NCI-H2081 (cell line): ENCODE measurements at regions not wholly inside any gene's neighbourhood (a gene's known extent, or its start where the extent isn't known, plus 50 kb on each side); places are given as distances from the start of the nearest gene placed in this dataset.
"Not testable (repeated sequence)": the region's sequence is repeated elsewhere in the genome, so short reads cannot be mapped to it uniquely, and the experiment has no call there.

ENCODE experiments used
- DNase-seq, 2 experiments: peaks; one replicate each; lab custom pipeline; 2025; lab: John Stamatoyannopoulos, UW

- DNase-seq: not testable (repeated sequence)
These were observed 298.3 kb upstream of the MAP3K7 start for GRCh38 chr6:90885137-90885536.

GRCh38 chr6:90877616-90878015 is 290.7 kb upstream of the MAP3K7 start:
- DNase-seq: no peak

DNA sequence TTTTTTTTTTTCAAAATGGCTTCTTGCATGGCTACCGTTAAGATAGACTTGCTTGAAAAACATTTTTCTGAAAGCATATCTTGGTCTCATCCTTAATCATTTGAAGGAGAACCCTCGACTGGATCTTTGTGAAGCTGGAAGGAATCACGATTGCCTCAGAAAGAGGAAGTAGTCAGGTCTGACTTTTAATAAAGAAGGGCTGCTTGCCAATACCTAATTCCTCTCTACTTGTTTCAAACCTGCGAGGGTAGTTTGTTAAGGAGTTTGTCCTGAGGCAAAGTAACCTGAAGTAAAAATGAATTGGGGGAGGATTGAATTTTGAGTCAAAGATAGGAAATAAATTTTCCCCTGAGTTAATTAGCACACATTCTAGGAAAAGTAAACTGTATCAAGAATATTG is 288.1 kb upstream of the MAP3K7 start:
- no peak for DNase-seq

- no peak for DNase-seq
These were observed 286.1 kb upstream of the MAP3K7 start for GRCh38 chr6:90872981-90873380.

DNA sequence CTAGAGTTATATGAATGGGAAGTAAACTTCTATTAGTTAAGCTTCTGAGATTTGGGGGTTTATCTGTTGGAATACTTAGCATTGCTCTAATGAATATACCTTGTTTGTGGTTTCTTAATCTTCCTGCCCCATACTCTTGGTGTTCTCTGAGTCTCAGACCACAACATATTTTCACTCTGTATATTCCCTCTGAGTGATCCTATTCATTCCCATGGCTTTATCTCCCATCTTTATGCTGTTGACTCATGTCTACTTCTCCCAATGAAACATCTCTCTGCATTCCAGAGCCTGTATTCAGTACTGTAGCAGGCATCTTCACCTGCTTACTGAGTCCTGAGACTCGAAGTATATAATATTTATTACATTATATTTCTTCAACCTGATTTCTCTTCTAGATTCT is 283.7 kb upstream of the MAP3K7 start:
- DNase-seq: no peak

- no peak for DNase-seq
These were observed 281.8 kb upstream of the MAP3K7 start for GRCh38 chr6:90868656-90869055.

DNA sequence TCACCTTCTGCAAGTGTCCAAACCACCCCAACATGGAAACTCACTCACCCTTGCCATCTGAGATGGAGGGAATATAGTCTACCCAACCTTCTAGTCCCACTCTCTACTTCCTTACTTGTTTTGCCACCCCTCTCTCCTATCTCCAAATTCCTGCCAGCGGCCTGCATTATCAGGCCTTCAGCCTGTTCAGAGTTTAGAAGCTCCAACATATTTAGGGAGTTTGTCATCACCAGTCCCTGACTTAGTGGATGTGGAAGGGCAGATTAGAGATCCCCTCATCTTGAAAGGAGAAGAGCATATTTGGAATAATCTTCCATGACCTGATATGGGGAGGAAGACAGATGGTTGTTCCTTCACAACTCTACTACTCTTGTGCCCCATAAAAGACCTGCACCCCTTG is 281.4 kb upstream of the MAP3K7 start:
- no peak for DNase-seq

DNA sequence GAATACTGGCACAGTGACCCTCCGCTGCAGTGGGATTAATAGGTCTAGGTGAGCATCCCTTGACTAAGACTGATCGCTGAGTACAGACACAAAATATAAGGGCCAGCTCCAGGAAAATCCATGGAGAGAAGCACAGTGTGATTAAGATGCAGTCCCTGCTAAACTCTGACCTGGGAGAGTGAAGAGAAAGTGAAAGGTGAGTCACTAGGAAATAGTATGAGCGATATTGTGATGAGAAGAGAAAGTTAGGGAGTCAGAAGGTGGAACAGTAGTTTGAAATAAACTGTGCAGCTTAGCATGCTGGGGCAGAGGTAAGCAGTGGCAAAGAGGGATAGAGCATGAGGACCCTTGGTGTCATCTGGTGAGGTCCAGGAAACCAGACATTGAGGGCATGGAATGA is 278.6 kb upstream of the MAP3K7 start:
- DNase-seq: no peak

GRCh38 chr6:90863043-90863442 is 276.2 kb upstream of the MAP3K7 start:
- DNase-seq: no peak

GRCh38 chr6:90860822-90861601 is 274.1 kb upstream of the MAP3K7 start:
- DNase-seq: peak; percentile 7 to 54

- DNase-seq: peak in 1 of 2 experiments; percentile 7
These were observed 272.7 kb upstream of the MAP3K7 start for GRCh38 chr6:90859612-90860011.

DNA sequence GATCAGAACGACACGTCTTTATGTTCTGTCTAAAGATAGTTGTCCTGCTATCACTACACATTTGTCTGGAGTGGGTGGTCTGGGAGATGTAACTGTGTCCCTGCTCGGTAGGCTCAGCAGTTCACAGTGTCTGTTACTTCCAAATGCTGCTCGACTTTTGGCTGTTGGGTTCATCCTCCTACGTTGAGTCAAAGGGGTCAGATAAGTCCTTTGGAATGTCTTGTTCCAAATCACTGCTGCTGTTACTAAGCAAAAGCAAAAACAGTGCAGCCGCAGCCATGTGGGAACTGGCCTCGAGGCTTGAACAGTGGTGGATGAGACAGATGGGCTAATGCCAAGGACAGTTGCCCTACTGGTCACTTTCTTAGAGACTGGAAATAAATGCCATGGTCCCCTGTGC is 272.2 kb upstream of the MAP3K7 start:
- no peak for DNase-seq

DNA sequence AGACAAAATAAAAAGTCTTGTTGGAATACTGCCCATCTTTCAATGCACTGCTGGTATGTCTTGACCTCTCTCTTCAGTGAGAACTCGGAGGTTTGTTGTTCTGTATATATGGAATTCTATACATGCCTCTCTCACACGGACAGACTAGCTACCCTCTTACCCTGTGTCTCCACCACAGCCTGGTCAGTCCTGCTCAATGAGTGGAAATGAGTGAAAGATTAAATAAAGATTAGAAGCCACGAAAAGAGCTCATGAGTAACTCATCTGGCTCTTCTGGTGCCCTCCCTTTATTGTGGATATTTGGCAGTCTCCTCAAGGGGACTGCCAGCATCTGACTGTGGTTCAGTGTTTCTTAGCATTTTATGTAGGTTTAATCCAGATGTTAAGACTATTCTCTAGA is 262.8 kb upstream of the MAP3K7 start:
- no peak for DNase-seq

DNA sequence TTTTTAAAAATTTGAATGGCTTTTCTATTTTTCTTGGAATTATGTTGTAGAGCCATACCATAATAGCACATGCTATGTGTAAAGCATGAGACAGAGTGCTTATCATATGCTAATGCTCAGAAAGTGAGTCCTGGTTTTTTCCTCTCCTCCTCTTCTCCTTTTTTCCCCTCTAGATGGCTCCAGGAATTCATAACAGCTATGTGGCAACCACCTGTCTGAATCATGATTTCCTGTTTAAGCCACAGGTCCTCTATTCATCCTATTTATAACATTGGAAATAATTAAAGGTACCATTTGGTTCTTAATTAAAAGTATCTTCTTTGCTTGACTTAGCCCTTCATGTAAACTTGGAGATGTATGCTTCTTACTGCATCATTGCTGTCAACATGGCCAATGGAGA is 260.0 kb upstream of the MAP3K7 start:
- DNase-seq: no peak

DNA sequence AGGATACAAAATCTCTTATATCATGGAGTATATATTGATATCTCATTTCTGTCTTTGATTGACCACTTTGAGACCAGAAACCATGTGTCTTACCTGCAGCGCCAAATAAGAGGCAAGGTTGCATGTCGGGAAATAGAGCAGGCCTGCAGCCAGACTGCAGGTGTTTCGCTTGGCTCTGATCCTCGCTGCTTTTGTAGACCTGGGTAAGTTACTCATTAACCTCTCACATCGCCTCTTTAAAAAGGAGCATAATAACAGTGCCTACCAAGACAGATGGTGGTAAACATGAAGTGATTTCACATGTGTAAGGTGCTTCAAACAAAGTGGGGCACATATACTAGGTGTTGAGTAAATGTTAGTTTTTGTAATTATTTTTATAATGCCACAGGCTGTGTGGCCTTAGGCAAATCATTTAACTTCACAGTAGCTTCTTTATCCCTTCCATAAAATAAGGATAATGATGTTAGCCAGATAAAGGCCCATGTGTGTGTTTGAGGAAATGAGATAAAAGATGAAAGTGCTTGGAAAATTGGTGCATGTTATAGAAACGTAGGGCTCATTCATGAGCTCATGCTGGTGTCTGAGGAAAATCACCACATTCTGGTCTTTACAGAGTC is 248.8 kb upstream of the MAP3K7 start:
- peak; percentile 90 to 98 for DNase-seq

GRCh38 chr6:90829311-90829710 is 242.4 kb upstream of the MAP3K7 start:
- no peak for DNase-seq

GRCh38 chr6:90820436-90820835 is 233.6 kb upstream of the MAP3K7 start:
- DNase-seq: no peak

DNA sequence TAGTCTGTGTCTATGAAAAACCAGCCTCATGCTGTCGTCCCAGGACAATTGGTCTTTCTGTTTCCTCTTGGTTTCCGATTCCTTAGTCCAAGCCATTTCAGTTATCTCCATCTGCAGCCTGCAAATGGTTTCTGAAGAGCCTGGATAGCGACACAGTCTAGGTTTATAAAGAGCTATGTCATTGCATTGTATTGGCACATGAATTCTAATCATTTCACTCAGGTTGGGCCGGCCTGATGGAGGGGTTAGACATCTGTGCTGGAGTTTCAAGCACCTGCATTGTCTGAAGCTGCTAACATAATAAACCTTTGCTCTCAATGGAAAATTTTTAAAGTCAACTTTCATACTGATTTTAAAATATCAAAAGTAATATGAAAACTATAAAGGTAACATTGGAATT is 232.6 kb upstream of the MAP3K7 start:
- no peak for DNase-seq

GRCh38 chr6:90818163-90818562 is 231.3 kb upstream of the MAP3K7 start:
- no peak for DNase-seq

DNA sequence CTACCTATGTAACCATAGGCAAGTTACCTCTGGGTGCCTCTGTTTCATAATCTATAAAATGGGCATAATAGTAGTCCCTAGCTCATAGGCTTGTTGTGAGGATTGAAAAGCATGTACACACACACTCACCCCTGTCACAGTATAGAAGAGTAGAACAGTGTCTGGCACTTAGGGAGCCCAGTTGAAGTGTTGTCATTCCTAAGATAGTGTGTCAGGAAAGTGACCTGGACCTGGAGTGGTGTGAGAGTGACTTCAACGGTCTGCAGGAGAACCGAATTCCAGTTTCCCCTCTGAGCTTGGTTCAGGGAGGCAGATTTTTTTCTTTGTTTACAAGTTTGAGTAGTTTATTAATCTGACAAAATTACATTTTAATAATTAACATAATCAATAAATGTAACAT is 229.9 kb upstream of the MAP3K7 start:
- DNase-seq: no peak

DNA sequence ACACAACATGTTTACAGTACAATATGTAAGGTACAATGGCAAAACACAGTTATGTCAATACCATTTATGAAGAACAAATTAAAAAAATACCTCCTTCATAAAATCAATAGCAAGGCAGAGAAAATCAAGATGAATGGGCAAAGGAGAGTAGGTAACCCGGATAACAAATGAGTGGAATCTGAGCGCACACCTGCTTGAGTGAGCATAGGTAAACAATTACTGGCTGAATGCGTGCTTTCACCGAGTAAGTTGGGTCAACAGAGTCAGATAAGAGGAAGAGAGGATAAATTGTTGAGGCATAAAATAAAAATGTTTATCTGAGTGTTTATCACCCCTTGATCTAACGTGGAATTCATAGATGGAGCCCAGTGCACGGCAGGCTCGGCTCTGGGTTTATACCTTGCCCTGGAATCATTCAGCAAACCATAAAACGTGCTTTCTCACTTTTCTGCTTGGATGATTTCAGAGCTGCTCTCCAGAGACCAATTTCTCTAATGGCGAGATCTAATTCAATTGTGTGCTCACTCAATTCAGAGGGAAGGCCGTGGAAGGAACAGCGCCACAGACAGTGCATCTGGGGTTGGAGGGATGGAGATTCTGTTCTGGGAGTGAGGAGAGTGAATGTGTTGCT is 224.8 kb upstream of the MAP3K7 start:
- peak; percentile 22 to 64 for DNase-seq

DNA sequence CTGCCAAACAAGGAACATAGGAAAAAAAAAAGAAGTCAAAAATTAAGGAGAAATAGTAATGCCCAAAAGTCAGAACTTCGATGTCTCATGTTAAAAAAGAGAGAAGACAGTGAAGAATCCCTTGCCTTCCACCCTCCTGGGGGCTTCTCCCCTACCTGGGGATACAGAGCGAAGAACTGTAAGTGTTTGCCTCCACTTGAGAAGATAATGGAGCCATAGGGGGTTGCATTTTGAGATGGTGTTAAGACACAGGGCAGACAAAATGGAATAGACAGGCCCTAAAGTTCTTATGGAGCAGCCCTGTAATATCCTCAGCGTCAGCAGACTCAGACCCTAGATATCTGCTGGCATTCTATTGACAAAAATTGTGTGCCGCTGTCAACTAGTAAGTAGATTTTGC is 222.2 kb upstream of the MAP3K7 start:
- DNase-seq: no peak
